ENCODE measurements at regions not wholly inside any gene's neighbourhood (a gene's known extent, or its start where the extent isn't known, plus 50 kb on each side); places are given as distances from the start of the nearest gene placed in this dataset.
A peak's percentile ranks its signal among the peaks of the same experiment; 100 is the strongest.

- DNase-seq (ENCODE audit: low spot score): no peak
- H3K36me3 ChIP-seq (ENCODE audit: insufficient read depth, low read length, poor library complexity, severe bottlenecking): no peaks in the 10 kb centered on the region
- H3K27me3 ChIP-seq (replicated peaks; ENCODE audit: insufficient read depth, low read depth, low read length, poor library complexity): no peaks in the 10 kb centered on the region
- CTCF ChIA-PET: no interaction called here
- BruUV-seq (replicated peaks): no TSS peak
- POLR2A ChIA-PET (ENCODE audit: low non-redundant PET): no interaction called here
- no peaks in the 10 kb centered on the region for H3K9me3 ChIP-seq (ENCODE audit: low read depth, low read length, poor library complexity, severe bottlenecking)
- no peak overlapping the region for H3K4me3 ChIP-seq (ENCODE audit: low read depth, low read length, poor library complexity, severe bottlenecking)
- no peak overlapping the region for H3K27ac ChIP-seq (ENCODE audit: low read depth, low read length, poor library complexity, severe bottlenecking)
- TF ChIP-seq EZH2 (IDR thresholded peaks at IDR 0.05; ENCODE audit: borderline replicate concordance, low read depth, low read length, poor library complexity, severe bottlenecking): no peak
- TF ChIP-seq, protein P1, sequence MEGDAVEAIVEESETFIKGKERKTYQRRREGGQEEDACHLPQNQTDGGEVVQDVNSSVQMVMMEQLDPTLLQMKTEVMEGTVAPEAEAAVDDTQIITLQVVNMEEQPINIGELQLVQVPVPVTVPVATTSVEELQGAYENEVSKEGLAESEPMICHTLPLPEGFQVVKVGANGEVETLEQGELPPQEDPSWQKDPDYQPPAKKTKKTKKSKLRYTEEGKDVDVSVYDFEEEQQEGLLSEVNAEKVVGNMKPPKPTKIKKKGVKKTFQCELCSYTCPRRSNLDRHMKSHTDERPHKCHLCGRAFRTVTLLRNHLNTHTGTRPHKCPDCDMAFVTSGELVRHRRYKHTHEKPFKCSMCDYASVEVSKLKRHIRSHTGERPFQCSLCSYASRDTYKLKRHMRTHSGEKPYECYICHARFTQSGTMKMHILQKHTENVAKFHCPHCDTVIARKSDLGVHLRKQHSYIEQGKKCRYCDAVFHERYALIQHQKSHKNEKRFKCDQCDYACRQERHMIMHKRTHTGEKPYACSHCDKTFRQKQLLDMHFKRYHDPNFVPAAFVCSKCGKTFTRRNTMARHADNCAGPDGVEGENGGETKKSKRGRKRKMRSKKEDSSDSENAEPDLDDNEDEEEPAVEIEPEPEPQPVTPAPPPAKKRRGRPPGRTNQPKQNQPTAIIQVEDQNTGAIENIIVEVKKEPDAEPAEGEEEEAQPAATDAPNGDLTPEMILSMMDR (conservative IDR thresholded peaks at IDR 0.05; ENCODE audit: low read depth, low read length): no peak
- intact Hi-C loops (cut with micrococcal nuclease; ENCODE audit: unreplicated experiment): loop anchor here (5.0 kb wide), 1 partner anchor 246 kb away; no protein-coding TSS in a partner anchor
- H3K4me1 ChIP-seq (ENCODE audit: insufficient read depth, low read length, poor library complexity, severe bottlenecking): peaks cover 13% of the 10 kb centered on the region
These were observed 83.8 kb downstream of the TMEM167A start for GRCh38 chr5:82993416-82993815.

DNA sequence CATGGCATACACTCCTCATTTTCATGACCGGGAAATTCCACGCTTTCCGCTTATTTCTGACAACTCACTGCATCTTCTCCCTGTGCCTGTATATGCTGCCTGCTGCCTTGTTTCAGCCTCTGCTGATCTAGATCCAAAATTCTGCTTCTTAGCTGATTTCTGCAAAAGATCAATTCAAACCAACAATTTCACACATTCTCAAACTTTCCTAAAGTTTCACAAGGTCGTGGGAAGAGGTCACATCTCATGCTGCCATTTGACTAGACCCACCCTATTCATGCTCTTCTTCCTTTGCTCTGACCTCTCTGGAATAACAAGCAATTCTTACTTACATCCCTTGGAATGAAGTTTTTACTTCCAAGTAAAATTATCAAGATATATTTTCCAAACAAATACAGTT lies 84.5 kb downstream of the TMEM167A start:
- no peaks in the 10 kb centered on the region for H3K9me3 ChIP-seq (ENCODE audit: low read depth, low read length, poor library complexity, severe bottlenecking)
- H3K4me3 ChIP-seq (ENCODE audit: low read depth, low read length, poor library complexity, severe bottlenecking): no peak overlapping the region
- H3K27ac ChIP-seq (ENCODE audit: low read depth, low read length, poor library complexity, severe bottlenecking): no peak overlapping the region
- no peaks in the 10 kb centered on the region for H3K36me3 ChIP-seq (ENCODE audit: insufficient read depth, low read length, poor library complexity, severe bottlenecking)
- BruUV-seq (replicated peaks): no TSS peak
- TF ChIP-seq, protein P1 (conservative IDR thresholded peaks at IDR 0.05; ENCODE audit: low read depth, low read length): no peak
- TF ChIP-seq EZH2 (IDR thresholded peaks at IDR 0.05; ENCODE audit: borderline replicate concordance, low read depth, low read length, poor library complexity, severe bottlenecking): no peak
- H3K27me3 ChIP-seq (replicated peaks; ENCODE audit: insufficient read depth, low read depth, low read length, poor library complexity): no peaks in the 10 kb centered on the region
- intact Hi-C loops (cut with micrococcal nuclease; ENCODE audit: unreplicated experiment): loop anchor here (5.0 kb wide), 1 partner anchor 245 kb away; no protein-coding TSS in a partner anchor
- peaks cover 13% of the 10 kb centered on the region for H3K4me1 ChIP-seq (ENCODE audit: insufficient read depth, low read length, poor library complexity, severe bottlenecking)
- ChIA-PET CTCF (no interaction called here), POLR2A (ENCODE audit: low non-redundant PET) (no interaction called here)
- no peak for DNase-seq (ENCODE audit: low spot score)

GRCh38 chr5:82991678-82992323 lies 85.4 kb downstream of the TMEM167A start:
- TF ChIP-seq EZH2 (IDR thresholded peaks at IDR 0.05; ENCODE audit: borderline replicate concordance, low read depth, low read length, poor library complexity, severe bottlenecking): no peak
- TF ChIP-seq, protein P1 (conservative IDR thresholded peaks at IDR 0.05; ENCODE audit: low read depth, low read length): no peak
- Histone ChIP-seq H3K4me3 (ENCODE audit: low read depth, low read length, poor library complexity, severe bottlenecking) (no peak overlapping the region), H3K36me3 (ENCODE audit: insufficient read depth, low read length, poor library complexity, severe bottlenecking) (no peaks in the 10 kb centered on the region), H3K27ac (ENCODE audit: low read depth, low read length, poor library complexity, severe bottlenecking) (peak overlapping the region; percentile 18), H3K9me3 (ENCODE audit: low read depth, low read length, poor library complexity, severe bottlenecking) (no peaks in the 10 kb centered on the region), H3K27me3 (replicated peaks; ENCODE audit: insufficient read depth, low read depth, low read length, poor library complexity) (no peaks in the 10 kb centered on the region), H3K4me1 (ENCODE audit: insufficient read depth, low read length, poor library complexity, severe bottlenecking) (peaks cover 16% of the 10 kb centered on the region)
- DNase-seq (ENCODE audit: low spot score): peak; percentile 84
- POLR2A ChIA-PET (ENCODE audit: low non-redundant PET): no interaction called here
- intact Hi-C loops (cut with micrococcal nuclease; ENCODE audit: unreplicated experiment): loop anchor here (5.0 kb wide), 1 partner anchor 244 kb away; no protein-coding TSS in a partner anchor
- BruUV-seq (replicated peaks): no TSS peak
- CTCF ChIA-PET: no interaction called here

Measured in A673 (cell line).